AG09319 (cell line): ENCODE measurements at regions not wholly inside any gene's neighbourhood (a gene's known extent, or its start where the extent isn't known, plus 50 kb on each side); places are given as distances from the start of the nearest gene placed in this dataset.

ENCODE experiments used
- DNase-seq: peaks from one replicate; pipeline ENCODE4 v3.0.0-alpha.2; 2010; ENCODE audit warnings: low read depth; ENCODE audit errors: extremely low read depth
- TF ChIP-seq, protein P1 (sequence below): IDR thresholded peaks from 2 replicates; pipeline ENCODE4 v1.5.1; 2011; ENCODE audit warnings: low read depth, mild to moderate bottlenecking, inconsistent platforms, low read length, moderate library complexity

GRCh38 chr4:167745024-167745687 is 347.2 kb upstream of the ANXA10 start:
- TF ChIP-seq, protein P1, sequence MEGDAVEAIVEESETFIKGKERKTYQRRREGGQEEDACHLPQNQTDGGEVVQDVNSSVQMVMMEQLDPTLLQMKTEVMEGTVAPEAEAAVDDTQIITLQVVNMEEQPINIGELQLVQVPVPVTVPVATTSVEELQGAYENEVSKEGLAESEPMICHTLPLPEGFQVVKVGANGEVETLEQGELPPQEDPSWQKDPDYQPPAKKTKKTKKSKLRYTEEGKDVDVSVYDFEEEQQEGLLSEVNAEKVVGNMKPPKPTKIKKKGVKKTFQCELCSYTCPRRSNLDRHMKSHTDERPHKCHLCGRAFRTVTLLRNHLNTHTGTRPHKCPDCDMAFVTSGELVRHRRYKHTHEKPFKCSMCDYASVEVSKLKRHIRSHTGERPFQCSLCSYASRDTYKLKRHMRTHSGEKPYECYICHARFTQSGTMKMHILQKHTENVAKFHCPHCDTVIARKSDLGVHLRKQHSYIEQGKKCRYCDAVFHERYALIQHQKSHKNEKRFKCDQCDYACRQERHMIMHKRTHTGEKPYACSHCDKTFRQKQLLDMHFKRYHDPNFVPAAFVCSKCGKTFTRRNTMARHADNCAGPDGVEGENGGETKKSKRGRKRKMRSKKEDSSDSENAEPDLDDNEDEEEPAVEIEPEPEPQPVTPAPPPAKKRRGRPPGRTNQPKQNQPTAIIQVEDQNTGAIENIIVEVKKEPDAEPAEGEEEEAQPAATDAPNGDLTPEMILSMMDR, result no peak
- no peak for DNase-seq

DNA sequence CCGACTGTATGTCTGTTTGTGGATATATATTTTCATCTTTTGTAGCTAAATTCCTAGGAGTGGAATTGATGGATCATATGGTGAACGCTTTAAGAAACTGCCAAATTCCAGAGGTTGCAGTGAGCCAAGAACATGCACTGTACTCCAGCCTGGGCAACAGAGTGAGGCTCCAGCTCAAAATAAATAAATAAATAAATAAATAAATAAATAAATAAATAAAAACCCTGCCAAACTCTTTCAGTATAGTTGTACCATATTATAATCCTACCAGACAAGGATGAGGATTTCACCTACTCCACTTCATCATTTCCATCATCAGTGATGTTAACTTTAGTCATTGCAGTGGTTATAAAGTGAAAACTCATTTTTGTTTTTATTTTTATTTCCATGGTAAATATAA is 325.1 kb upstream of the ANXA10 start:
- no peak for DNase-seq
- TF ChIP-seq, protein P1, result no peak

DNA sequence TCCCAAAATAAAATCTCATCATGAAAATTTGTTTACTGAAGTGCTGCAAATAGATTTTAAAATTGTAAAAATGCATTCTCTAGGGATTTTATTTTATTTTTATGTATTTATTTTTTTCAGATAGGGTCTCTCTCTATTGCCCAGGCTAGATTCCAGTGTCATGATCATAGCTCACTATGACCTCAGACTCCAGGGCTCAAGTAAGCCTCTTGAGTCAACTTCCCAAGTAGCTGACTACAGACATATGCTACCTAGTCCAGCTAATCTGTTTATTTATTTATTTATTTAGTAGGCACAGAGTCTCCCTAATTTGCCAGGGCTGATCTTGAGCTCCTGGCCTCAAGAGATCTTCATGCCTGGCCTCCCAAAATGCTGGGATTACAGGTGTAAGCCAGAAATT is 317.7 kb upstream of the ANXA10 start:
- no peak for DNase-seq
- TF ChIP-seq, protein P1, result no peak

- no peak for DNase-seq
- TF ChIP-seq, protein P1, result no peak
Measured at GRCh38 chr4:167775375-167775774, 317.0 kb upstream of the ANXA10 start.

DNA sequence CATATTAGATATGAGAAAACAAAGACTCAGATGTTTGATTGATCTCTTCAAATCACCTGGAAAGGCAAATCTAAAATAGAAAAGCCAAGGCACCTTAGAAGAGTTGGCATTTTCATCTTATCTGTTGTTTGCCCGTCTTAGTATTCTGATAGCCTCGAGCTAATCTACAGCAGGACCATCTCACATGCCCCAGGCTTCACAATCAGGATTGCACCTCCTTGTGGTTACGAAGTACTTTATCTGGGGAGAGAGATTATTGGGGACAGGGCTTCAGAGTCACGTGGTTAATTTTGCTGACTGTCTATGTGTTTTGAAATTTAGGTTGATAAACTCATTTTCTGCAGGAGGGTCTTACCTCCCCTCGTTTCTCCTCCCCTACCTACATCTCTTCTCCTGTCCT is 313.1 kb upstream of the ANXA10 start:
- DNase-seq, result no peak
- TF ChIP-seq, protein P1, result no peak

DNA sequence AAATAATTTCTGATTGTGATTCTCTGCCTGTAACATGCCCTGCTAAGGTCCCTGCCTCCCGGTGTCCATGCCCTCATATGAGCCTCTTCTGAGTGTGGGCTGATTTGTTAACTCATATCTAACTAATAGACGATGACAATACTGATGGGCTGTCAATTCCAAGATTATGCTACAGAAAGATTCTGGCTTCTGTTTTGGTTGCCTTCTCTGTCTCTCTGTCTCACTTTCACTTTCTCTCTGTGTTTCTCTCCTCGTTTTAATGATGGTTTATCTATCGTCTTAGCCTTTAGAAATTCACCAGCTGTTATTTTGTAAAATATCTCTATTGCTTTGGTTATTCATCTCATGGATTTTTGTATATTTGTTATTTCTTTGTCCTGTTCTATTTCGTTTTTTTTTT is 312.5 kb upstream of the ANXA10 start:
- DNase-seq, result no peak
- TF ChIP-seq, protein P1, result no peak

GRCh38 chr4:167784826-167785225 is 307.5 kb upstream of the ANXA10 start:
- DNase-seq, result no peak
- TF ChIP-seq, protein P1, result no peak
